Cardiac muscle cell (in vitro differentiated cells and primary cell): ENCODE measurements at regions not wholly inside any gene's neighbourhood (a gene's known extent, or its start where the extent isn't known, plus 50 kb on each side); places are given as distances from the start of the nearest gene placed in this dataset.

Experiments
- DNase-seq, 2 donors: peaks; one replicate each; pipeline versions ENCODE4 v3.0.0 to v3.0.0-alpha.2; 2010 to 2017; ENCODE audit warnings: low read depth in 1 of 2, low spot score in 1 of 2
- H3K27ac ChIP-seq: fragments of 200-600 bp; sonication (generic); 2 replicates; pipeline ENCODE4 v1.5.1; 2016
- H3K27me3 ChIP-seq: fragments of 200-600 bp; sonication (generic); 2 replicates; pipeline ENCODE4 v1.6.0; 2016; ENCODE audit warnings: control low read depth
- H3K36me3 ChIP-seq: fragments of 200-600 bp; sonication (generic); 2 replicates; pipeline ENCODE4 v1.5.1; 2016; ENCODE audit warnings: control low read depth
- H3K4me1 ChIP-seq: fragments of 200-600 bp; sonication (generic); 2 replicates; pipeline ENCODE4 v1.8.1; 2017; ENCODE audit warnings: low read depth, mild to moderate bottlenecking, mixed run types
- H3K4me3 ChIP-seq: fragments of 200-600 bp; sonication (generic); 2 replicates; pipeline ENCODE4 v1.5.1; 2016; ENCODE audit warnings: mild to moderate bottlenecking
- H3K9me3 ChIP-seq: fragments of 200-600 bp; sonication (generic); 2 replicates; pipeline ENCODE4 v1.5.1; 2017; ENCODE audit warnings: low read depth, mild to moderate bottlenecking, control low read depth
- TF ChIP-seq, protein P1 (sequence below): IDR thresholded peaks from 2 replicates; pipeline ENCODE4 v1.5.1; 2012; ENCODE audit warnings: low read depth, mild to moderate bottlenecking, low read length

DNA sequence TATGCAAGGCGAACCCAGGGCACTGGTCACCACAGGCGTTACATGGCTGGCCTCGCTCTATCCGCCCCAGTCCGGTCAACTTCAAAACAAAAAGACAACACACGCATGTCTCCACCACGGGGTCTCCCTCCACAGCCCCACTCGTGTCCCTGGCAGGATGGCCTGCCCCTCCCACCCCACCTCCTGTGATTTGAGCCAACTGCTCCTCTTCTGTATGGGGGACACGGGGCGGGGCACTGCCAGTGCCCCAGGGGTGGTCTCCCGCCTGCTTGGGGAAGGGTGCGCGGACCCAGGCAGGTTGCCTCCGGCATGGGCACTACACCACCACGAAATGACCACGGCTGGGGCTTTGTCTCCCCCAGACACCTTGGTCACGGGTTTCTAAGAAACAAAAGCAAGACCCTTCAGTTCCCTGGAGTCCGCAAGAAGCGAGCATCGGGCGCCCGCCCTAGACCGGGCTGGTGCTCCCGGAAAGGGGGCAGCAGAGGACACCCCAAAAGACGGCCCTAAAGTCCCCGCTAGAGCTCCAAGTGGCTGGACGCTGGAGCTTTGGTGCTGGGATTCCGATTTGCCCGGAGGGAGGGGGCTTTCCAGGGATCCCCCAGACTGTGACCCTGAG lies 219.3 kb upstream of the PRICKLE2 start:
- TF ChIP-seq, protein P1, sequence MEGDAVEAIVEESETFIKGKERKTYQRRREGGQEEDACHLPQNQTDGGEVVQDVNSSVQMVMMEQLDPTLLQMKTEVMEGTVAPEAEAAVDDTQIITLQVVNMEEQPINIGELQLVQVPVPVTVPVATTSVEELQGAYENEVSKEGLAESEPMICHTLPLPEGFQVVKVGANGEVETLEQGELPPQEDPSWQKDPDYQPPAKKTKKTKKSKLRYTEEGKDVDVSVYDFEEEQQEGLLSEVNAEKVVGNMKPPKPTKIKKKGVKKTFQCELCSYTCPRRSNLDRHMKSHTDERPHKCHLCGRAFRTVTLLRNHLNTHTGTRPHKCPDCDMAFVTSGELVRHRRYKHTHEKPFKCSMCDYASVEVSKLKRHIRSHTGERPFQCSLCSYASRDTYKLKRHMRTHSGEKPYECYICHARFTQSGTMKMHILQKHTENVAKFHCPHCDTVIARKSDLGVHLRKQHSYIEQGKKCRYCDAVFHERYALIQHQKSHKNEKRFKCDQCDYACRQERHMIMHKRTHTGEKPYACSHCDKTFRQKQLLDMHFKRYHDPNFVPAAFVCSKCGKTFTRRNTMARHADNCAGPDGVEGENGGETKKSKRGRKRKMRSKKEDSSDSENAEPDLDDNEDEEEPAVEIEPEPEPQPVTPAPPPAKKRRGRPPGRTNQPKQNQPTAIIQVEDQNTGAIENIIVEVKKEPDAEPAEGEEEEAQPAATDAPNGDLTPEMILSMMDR = peak; percentile 16
- DNase-seq = no peak
- Histone ChIP-seq H3K4me3 (peak overlapping the region; percentile 63), H3K4me1 (no peaks in the 10 kb centered on the region), H3K9me3 (no peaks in the 10 kb centered on the region), H3K36me3 (no peaks in the 10 kb centered on the region), H3K27ac (no peak overlapping the region), H3K27me3 (peaks cover 55% of the 10 kb centered on the region)

GRCh38 chr3:64443546-64444381 lies 218.5 kb upstream of the PRICKLE2 start:
- TF ChIP-seq, protein P1 = no peak
- Histone ChIP-seq H3K27ac (no peak overlapping the region), H3K27me3 (peaks cover 55% of the 10 kb centered on the region), H3K4me3 (no peak overlapping the region), H3K9me3 (no peaks in the 10 kb centered on the region), H3K4me1 (no peaks in the 10 kb centered on the region), H3K36me3 (no peaks in the 10 kb centered on the region)
- peak in 1 of 2 donors; percentile 85 for DNase-seq

DNA sequence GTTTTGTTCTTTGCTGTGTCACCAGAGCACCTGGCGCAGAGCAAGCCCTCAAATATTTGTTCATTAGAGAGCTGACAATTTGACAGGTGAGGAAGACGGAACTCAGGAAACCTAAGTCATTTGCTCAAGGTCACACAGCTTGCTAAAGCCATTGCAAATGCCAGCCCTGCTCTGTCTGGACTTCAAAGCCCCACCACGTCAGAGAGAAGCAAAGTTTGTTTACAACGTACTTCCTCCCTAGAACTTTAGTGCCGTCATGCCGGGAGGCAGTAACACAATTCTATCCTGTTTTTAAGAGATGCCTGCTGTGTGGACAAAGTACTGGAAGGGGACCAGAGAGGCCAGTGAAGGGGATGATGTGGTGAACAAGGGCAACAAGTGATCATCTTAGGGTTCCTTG lies 216.6 kb upstream of the PRICKLE2 start:
- H3K4me1 ChIP-seq = no peaks in the 10 kb centered on the region
- peaks cover 40% of the 10 kb centered on the region for H3K27me3 ChIP-seq
- H3K36me3 ChIP-seq = no peaks in the 10 kb centered on the region
- H3K4me3 ChIP-seq = no peak overlapping the region
- no peaks in the 10 kb centered on the region for H3K9me3 ChIP-seq
- no peak for DNase-seq
- H3K27ac ChIP-seq = no peak overlapping the region
- TF ChIP-seq, protein P1 = no peak

DNA sequence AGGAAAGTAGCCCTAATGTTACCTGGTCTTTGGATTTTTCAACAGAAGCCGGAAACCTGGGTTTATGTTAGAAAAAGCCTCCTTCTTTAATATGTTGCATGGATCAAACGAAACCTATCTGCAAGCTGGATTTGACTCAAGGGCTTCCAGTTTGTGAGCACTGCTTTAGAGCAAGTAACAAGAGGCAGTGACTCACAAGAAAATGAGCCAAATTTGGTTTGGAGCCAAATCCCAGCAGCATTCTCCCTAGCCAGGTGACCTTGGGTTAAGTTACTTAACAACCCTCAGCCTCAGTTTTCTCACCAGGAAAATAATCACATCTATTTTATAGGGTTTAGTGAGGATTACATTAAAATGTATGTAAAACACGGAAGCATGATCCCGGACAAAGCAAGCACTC lies 215.2 kb upstream of the PRICKLE2 start:
- peaks cover 32% of the 10 kb centered on the region for H3K27me3 ChIP-seq
- H3K4me1 ChIP-seq = no peaks in the 10 kb centered on the region
- no peaks in the 10 kb centered on the region for H3K36me3 ChIP-seq
- DNase-seq = peak; percentile 15 to 92
- H3K27ac ChIP-seq = no peak overlapping the region
- H3K9me3 ChIP-seq = no peaks in the 10 kb centered on the region
- H3K4me3 ChIP-seq = no peak overlapping the region
- TF ChIP-seq, protein P1 = no peak

DNA sequence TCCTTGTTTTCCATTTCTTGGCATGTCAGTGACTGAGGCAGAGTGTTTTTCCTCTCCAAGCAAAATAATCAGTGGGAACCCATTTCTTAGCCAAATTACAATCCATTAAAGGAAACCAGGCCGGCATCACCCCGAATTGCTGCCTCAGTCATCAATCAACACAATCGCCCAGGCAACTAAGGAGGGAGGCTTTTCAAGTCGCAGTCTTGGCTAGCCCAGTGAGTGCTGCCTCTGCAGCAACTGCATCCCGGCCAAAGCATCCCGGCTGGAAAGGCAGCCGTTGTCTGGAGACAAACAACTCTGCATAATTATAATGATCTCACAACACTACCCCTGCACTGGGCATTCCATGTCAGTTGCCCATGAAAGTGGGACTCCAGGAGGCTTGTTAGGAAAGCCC lies 213.5 kb upstream of the PRICKLE2 start:
- TF ChIP-seq, protein P1 = no peak
- no peak overlapping the region for H3K4me3 ChIP-seq
- no peaks in the 10 kb centered on the region for H3K4me1 ChIP-seq
- no peak overlapping the region for H3K27ac ChIP-seq
- no peak for DNase-seq
- H3K36me3 ChIP-seq = no peaks in the 10 kb centered on the region
- H3K9me3 ChIP-seq = no peaks in the 10 kb centered on the region
- peaks cover 15% of the 10 kb centered on the region for H3K27me3 ChIP-seq
